ENCODE measurements at regions not wholly inside any gene's neighbourhood (a gene's known extent, or its start where the extent isn't known, plus 50 kb on each side); places are given as distances from the start of the nearest gene placed in this dataset.

DNA sequence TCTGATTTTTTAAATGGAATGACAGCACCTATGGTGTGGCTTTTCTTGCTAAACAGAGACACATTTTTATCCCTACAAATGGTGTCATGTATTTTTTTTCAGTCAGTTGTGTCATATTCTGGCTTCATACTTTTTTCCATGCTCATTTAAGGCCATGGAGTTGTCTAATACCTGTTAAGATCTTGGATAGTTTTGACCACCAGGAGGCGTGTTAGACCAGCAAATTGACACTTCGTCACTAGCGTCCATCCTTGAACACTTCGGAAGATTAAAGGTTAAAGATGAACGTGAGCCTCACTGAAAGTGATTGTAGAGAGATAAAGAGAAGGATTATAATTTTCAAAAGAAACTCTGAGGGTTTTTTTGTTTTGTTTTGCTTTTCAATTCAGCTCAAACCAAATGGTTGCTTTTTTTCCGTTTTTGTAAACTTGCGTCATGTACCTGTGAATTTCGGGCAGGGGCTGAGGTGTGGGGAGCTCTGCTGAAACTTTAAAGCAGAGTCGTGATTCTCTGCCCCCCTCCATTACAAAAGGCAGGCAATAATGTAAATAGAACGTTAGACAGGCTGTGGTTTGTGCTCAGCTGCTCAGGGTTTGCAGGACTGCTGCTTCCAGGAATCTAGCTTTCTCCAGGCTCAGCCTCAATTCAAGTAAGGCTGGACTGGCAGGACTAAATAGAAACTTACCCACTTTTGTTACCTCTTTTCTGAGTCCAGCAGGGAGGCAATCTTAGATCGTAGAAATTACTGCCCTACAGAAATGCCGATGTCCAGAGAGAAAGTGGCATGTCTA is 245.1 kb downstream of the FOXA2 start (continued):
- TF ChIP-seq, protein P1, sequence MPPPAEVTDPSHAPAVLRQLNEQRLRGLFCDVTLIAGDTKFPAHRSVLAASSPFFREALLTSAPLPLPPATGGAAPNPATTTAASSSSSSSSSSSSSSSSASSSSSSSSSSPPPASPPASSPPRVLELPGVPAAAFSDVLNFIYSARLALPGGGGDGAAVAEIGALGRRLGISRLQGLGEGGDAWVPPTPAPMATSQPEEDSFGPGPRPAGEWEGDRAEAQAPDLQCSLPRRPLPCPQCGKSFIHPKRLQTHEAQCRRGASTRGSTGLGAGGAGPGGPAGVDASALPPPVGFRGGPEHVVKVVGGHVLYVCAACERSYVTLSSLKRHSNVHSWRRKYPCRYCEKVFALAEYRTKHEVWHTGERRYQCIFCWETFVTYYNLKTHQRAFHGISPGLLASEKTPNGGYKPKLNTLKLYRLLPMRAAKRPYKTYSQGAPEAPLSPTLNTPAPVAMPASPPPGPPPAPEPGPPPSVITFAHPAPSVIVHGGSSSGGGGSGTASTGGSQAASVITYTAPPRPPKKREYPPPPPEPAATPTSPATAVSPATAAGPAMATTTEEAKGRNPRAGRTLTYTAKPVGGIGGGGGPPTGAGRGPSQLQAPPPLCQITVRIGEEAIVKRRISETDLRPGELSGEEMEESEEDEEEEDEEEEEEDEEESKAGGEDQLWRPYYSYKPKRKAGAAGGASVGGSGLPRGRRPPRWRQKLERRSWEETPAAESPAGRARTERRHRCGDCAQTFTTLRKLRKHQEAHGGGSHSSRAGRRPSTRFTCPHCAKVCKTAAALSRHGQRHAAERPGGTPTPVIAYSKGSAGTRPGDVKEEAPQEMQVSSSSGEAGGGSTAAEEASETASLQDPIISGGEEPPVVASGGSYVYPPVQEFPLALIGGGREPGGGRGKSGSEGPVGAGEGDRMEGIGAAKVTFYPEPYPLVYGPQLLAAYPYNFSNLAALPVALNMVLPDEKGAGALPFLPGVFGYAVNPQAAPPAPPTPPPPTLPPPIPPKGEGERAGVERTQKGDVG (CRISPR knock-in tag; IDR thresholded peaks at IDR 0.05; ENCODE audit: borderline replicate concordance) = no peak
- TF ChIP-seq U2AF2 (IDR thresholded peaks at IDR 0.05; ENCODE audit: low read depth, low read length) = no peak
- no peak for TF ChIP-seq THAP7 (CRISPR knock-in tag; IDR thresholded peaks at IDR 0.05)
- TF ChIP-seq BATF2 (CRISPR knock-in tag; IDR thresholded peaks at IDR 0.05) = no peak
- TF ChIP-seq ZFP36L1 (CRISPR knock-in tag; IDR thresholded peaks at IDR 0.05) = 0 out of 2 replicates have a peak, but pooled peaks have one; percentile 33
- no peak for TF ChIP-seq ZNF737 (CRISPR knock-in tag; IDR thresholded peaks at IDR 0.05; ENCODE audit: borderline replicate concordance)
- TF ChIP-seq NFIB (CRISPR knock-in tag; IDR thresholded peaks at IDR 0.05; ENCODE audit: borderline replicate concordance) = no peak
- no peak for TF ChIP-seq ZSCAN21 (CRISPR knock-in tag; IDR thresholded peaks at IDR 0.05; ENCODE audit: borderline replicate concordance)
- TF ChIP-seq SMARCC2 (IDR thresholded peaks at IDR 0.05) = no peak
- TF ChIP-seq ZBTB42 (CRISPR knock-in tag; IDR thresholded peaks at IDR 0.05) = no peak
- 0 out of 2 replicates have a peak, but pooled peaks have one; percentile 27 for TF ChIP-seq RXRB (CRISPR knock-in tag; IDR thresholded peaks at IDR 0.05; ENCODE audit: borderline replicate concordance)
- TF ChIP-seq ZNF407 (CRISPR knock-in tag; IDR thresholded peaks at IDR 0.05; ENCODE audit: not compliant biosample characterization) = no peak

All from HepG2 (cell line).